HCT116 (cell line): ENCODE measurements at regions not wholly inside any gene's neighbourhood (a gene's known extent, or its start where the extent isn't known, plus 50 kb on each side); places are given as distances from the start of the nearest gene placed in this dataset.
"Not testable (repeated sequence)": the region's sequence is repeated elsewhere in the genome, so short reads cannot be mapped to it uniquely, and the experiment has no call there.

Experiments
- ATAC-seq: fragments of 200-7000 bp; cut with Tn5 transposase; 2 replicates; pipeline ENCODE4 v1.9.1; 2020; ENCODE audit warnings: mild to moderate bottlenecking, moderate library complexity
- BruUV-seq: library from RNA; stranded (reverse); fragments of 400-500 nt; replicated peaks from 2 replicates; lab custom pipeline; 2021; lab: Mats Ljungman, UMichigan
- CTCF ChIA-PET: fragments of 300-600 bp; sonication (Branson Sonifier 250); formaldehyde crosslinking; loops from one replicate; lab custom pipeline; 2021; ENCODE audit warnings: antibody characterized with exemption; lab: Charles Lee
- POLR2A ChIA-PET: fragments of 300-600, 350-600 bp; sonication (Branson Sonifier 250); formaldehyde crosslinking; loops from one replicate; lab custom pipeline; 2021; ENCODE audit warnings: antibody characterized with exemption; lab: Charles Lee
- RAD21 ChIA-PET, 2 experiments: fragments of 300-600 bp; sonication (Branson Sonifier 250); formaldehyde crosslinking; loops; one replicate each; lab custom pipeline; 2023; ENCODE audit warnings: low total read pairs in 2 of 2; ENCODE audit not compliant: uncharacterized antibody in 2 of 2, unreplicated experiment in 2 of 2, low non-redundant PET in 1 of 2; lab: Charles Lee
- DNase-seq: peaks from one replicate; pipeline ENCODE4 v3.0.0-alpha.2; 2010; ENCODE audit warnings: low read depth, low spot score
- H2AFZ ChIP-seq: fragments of 200-600 bp; shearing (Covaris generic), sonication (generic); 2 replicates; pipeline ENCODE4 v1.6.1; 2017; ENCODE audit warnings: low read depth, mixed run types, mixed read lengths, antibody characterized with exemption, low read length; ENCODE audit not compliant: poor library complexity, severe bottlenecking
- H3K27ac ChIP-seq: 2 replicates; pipeline ENCODE4 v1.5.1; 2012; ENCODE audit warnings: low read depth, low read length
- H3K27me3 ChIP-seq: fragments of 200-600 bp; sonication (generic); 2 replicates; pipeline ENCODE4 v1.6.1; 2016; ENCODE audit warnings: mixed run types, low read length, mixed read lengths; ENCODE audit not compliant: insufficient read depth
- H3K36me3 ChIP-seq, 2 experiments: fragments of 200-500 bp in 1 of 2; fragments of 200-600 bp in 1 of 2; sonication (Bioruptor generic) in 1 of 2; sonication (generic) in 1 of 2; 2 replicates each; pipeline versions ENCODE4 v1.5.1 to v1.6.1; 2014 to 2016; ENCODE audit warnings: low read length in 2 of 2, inconsistent platforms in 1 of 2, mixed read lengths in 1 of 2, mixed run types in 1 of 2; ENCODE audit not compliant: insufficient read depth in 2 of 2, control insufficient read depth in 1 of 2
- H3K4me1 ChIP-seq, 2 experiments: fragments of 200-600 bp in 1 of 2; sonication (generic) in 1 of 2; 2 replicates each; pipeline versions ENCODE4 v1.5.1 to v1.6.1; 2012 to 2017; ENCODE audit warnings: low read length in 2 of 2, inconsistent platforms in 1 of 2, mild to moderate bottlenecking in 1 of 2, mixed read lengths in 1 of 2, mixed run types in 1 of 2, moderate library complexity in 1 of 2; ENCODE audit not compliant: insufficient read depth in 2 of 2, control insufficient read depth in 1 of 2
- H3K4me2 ChIP-seq: fragments of 200-600 bp; sonication (generic); 2 replicates; pipeline ENCODE4 v1.6.1; 2017; ENCODE audit warnings: mixed run types, low read length, mixed read lengths
- H3K4me3 ChIP-seq, 2 experiments: fragments of 200-600 bp in 1 of 2; sonication (generic) in 1 of 2; replicated peaks in 1 of 2; 2 replicates each; pipeline ENCODE4 v1.5.1; 2011 to 2016; ENCODE audit warnings: low read length in 2 of 2, control low read depth in 1 of 2, low read depth in 1 of 2, mild to moderate bottlenecking in 1 of 2, mixed read lengths in 1 of 2, mixed run types in 1 of 2
- H3K79me2 ChIP-seq: fragments of 200-600 bp; sonication (generic); 2 replicates; pipeline ENCODE4 v1.6.1; 2017; ENCODE audit warnings: mild to moderate bottlenecking, mixed run types, low read length, moderate library complexity, mixed read lengths; ENCODE audit not compliant: insufficient read depth
- H3K9ac ChIP-seq: fragments of 200-600 bp; sonication (generic); 2 replicates; pipeline ENCODE4 v1.6.1; 2016; ENCODE audit warnings: low read length, mixed read lengths
- H3K9me2 ChIP-seq: fragments of 200-600 bp; sonication (generic), shearing (Covaris generic); 2 replicates; pipeline ENCODE4 v1.6.1; 2017; ENCODE audit warnings: mixed run types, mild to moderate bottlenecking, moderate library complexity; ENCODE audit not compliant: insufficient read depth
- H3K9me3 ChIP-seq, 2 experiments: fragments of 200-500 bp in 1 of 2; fragments of 200-600 bp in 1 of 2; sonication (Bioruptor generic) in 1 of 2; sonication (generic) in 1 of 2; 2 replicates each; pipeline ENCODE4 v1.6.1; 2014 to 2017; ENCODE audit warnings: low read length in 2 of 2, mixed read lengths in 2 of 2, inconsistent platforms in 1 of 2, low read depth in 1 of 2, mild to moderate bottlenecking in 1 of 2, mixed run types in 1 of 2, moderate library complexity in 1 of 2; ENCODE audit not compliant: control insufficient read depth in 1 of 2, insufficient read depth in 1 of 2
- H4K20me1 ChIP-seq: fragments of 200-600 bp; sonication (generic), shearing (Covaris generic); 2 replicates; pipeline ENCODE4 v1.6.1; 2017; ENCODE audit warnings: mixed run types, mild to moderate bottlenecking, moderate library complexity; ENCODE audit not compliant: insufficient read depth
- CBX3 ChIP-seq: IDR thresholded peaks from 2 replicates; pipeline ENCODE4 v1.6.1; 2012; ENCODE audit warnings: low read depth
- CEBPB ChIP-seq: IDR thresholded peaks from 2 replicates; pipeline ENCODE4 v1.6.1; 2012; ENCODE audit warnings: low read depth
- EGR1 ChIP-seq: IDR thresholded peaks from 2 replicates; pipeline ENCODE4 v1.6.1; 2012; ENCODE audit warnings: low read depth
- ELF1 ChIP-seq: IDR thresholded peaks from 2 replicates; pipeline ENCODE4 v1.6.1; 2012; ENCODE audit warnings: low read depth, borderline replicate concordance
- EZH2 ChIP-seq: fragments of 200-600 bp; sonication (generic); IDR thresholded peaks from 2 replicates; pipeline ENCODE4 v1.6.1; 2017; ENCODE audit warnings: antibody characterized with exemption, mixed run types
- EZH2phosphoT487 ChIP-seq: fragments of 200-600 bp; IDR thresholded peaks from 2 replicates; pipeline ENCODE4 v1.6.1; 2018; ENCODE audit warnings: antibody characterized with exemption, borderline replicate concordance
- TCF7L2 ChIP-seq: IDR thresholded peaks from 2 replicates; pipeline ENCODE4 v1.7.0; 2011; ENCODE audit warnings: borderline replicate concordance, inconsistent platforms; ENCODE audit not compliant: insufficient read depth, insufficient read length; ENCODE audit errors: extremely low read depth
- YY1 ChIP-seq: IDR thresholded peaks from 2 replicates; pipeline ENCODE4 v1.6.1; 2011; ENCODE audit warnings: low read length, low read depth, moderate library complexity, mild to moderate bottlenecking; ENCODE audit not compliant: insufficient replicate concordance; ENCODE audit errors: extremely low read depth
- intact Hi-C: fragments of 100-400 bp; cut with micrococcal nuclease; formaldehyde crosslinking; loops from 2 replicates; pipeline ENCODE4 v1.10.0; 2022
- TF ChIP-seq, protein P1 (sequence below): IDR thresholded peaks from 2 replicates; pipeline ENCODE4 v1.6.1; 2011; ENCODE audit warnings: mild to moderate bottlenecking, low read length, moderate library complexity; ENCODE audit not compliant: insufficient replicate concordance; ENCODE audit errors: extremely low read depth
- TF ChIP-seq, protein P2 (sequence below): IDR thresholded peaks from 2 replicates; pipeline ENCODE4 v1.6.1; 2012
- TF ChIP-seq, protein P3 (sequence below): IDR thresholded peaks from 2 replicates; pipeline ENCODE4 v1.6.1; 2012; ENCODE audit warnings: low read depth
- TF ChIP-seq, protein P4 (sequence below): IDR thresholded peaks from 2 replicates; pipeline ENCODE4 v1.6.1; 2012

DNA sequence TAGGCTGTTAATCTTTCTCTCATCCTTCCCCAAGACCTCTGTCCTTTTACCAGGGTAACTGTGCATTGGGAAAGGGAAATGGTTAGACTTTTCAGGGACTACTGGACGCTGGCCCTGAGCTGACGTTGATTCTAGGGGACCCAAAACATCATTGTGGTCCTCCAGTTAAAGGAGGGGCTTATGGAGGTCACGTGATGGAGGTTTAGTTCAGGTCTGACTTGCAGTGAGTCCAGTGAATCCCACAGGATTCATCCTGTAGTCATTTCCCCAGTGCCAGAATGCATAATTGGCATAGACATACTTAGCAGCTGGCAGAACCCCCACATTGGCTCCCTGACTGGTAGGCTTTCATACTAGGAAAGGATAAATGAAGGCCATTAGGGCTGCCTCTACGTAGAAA lies 246.3 kb downstream of the KCNE4 start:
- CTCF ChIA-PET, H3K9me3 ChIP-seq, RAD21 ChIA-PET, H3K36me3 ChIP-seq, H3K79me2 ChIP-seq, ATAC-seq, H3K4me3 ChIP-seq, H3K4me2 ChIP-seq, H3K27me3 ChIP-seq, H3K4me1 ChIP-seq, POLR2A ChIA-PET, H3K9ac ChIP-seq, H3K27ac ChIP-seq, DNase-seq, H4K20me1 ChIP-seq, H2AFZ ChIP-seq, H3K9me2 ChIP-seq, intact Hi-C loops, BruUV-seq: not testable (repeated sequence)

DNA sequence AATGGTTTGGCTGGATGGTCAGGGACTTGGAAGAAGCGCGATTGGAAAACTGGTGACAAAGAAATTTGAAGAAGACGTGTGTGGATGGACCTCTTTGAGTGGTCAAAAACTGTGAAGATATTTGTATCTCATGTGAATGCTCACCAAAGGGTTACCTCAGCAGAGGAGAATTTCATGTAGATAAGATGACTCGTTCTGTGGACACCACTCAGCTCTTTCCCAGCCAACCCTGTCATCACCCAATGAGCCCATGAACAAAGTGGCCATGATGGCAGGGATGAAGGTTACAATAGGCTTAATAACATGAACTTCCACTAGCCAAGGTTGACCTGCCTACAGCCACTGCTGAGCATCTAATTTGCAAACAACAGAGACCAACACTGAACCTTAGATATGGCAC lies 248.3 kb downstream of the KCNE4 start:
- Histone ChIP-seq H3K4me2 (no peak overlapping the region), H3K9ac (no peak overlapping the region), H3K27me3 (no peaks in the 10 kb centered on the region), H3K4me1 (no peaks in the 10 kb centered on the region), H3K36me3 (no peaks in the 10 kb centered on the region), H3K79me2 (no peaks in the 10 kb centered on the region), H2AFZ (no peak overlapping the region), H3K27ac (no peak overlapping the region), H3K9me2 (no peaks in the 10 kb centered on the region), H3K4me3 (no peak overlapping the region), H4K20me1 (no peaks in the 10 kb centered on the region), H3K9me3 (no peaks in the 10 kb centered on the region)
- ChIA-PET POLR2A (no interaction called here), RAD21 (no interaction called here), CTCF (no interaction called here)
- BruUV-seq = no TSS peak
- DNase-seq (no peak), ATAC-seq (no peak)
- TF ChIP-seq, protein P1, sequence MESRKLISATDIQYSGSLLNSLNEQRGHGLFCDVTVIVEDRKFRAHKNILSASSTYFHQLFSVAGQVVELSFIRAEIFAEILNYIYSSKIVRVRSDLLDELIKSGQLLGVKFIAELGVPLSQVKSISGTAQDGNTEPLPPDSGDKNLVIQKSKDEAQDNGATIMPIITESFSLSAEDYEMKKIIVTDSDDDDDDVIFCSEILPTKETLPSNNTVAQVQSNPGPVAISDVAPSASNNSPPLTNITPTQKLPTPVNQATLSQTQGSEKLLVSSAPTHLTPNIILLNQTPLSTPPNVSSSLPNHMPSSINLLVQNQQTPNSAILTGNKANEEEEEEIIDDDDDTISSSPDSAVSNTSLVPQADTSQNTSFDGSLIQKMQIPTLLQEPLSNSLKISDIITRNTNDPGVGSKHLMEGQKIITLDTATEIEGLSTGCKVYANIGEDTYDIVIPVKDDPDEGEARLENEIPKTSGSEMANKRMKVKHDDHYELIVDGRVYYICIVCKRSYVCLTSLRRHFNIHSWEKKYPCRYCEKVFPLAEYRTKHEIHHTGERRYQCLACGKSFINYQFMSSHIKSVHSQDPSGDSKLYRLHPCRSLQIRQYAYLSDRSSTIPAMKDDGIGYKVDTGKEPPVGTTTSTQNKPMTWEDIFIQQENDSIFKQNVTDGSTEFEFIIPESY = no peak
- TF ChIP-seq EZH2 (no peak), CBX3 (no peak), YY1 (no peak), TCF7L2 (no peak), ELF1 (no peak), EZH2phosphoT487 (no peak), CEBPB (no peak), EGR1 (no peak)
- TF ChIP-seq, protein P2, sequence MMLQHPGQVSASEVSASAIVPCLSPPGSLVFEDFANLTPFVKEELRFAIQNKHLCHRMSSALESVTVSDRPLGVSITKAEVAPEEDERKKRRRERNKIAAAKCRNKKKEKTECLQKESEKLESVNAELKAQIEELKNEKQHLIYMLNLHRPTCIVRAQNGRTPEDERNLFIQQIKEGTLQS = no peak
- TF ChIP-seq, protein P3, sequence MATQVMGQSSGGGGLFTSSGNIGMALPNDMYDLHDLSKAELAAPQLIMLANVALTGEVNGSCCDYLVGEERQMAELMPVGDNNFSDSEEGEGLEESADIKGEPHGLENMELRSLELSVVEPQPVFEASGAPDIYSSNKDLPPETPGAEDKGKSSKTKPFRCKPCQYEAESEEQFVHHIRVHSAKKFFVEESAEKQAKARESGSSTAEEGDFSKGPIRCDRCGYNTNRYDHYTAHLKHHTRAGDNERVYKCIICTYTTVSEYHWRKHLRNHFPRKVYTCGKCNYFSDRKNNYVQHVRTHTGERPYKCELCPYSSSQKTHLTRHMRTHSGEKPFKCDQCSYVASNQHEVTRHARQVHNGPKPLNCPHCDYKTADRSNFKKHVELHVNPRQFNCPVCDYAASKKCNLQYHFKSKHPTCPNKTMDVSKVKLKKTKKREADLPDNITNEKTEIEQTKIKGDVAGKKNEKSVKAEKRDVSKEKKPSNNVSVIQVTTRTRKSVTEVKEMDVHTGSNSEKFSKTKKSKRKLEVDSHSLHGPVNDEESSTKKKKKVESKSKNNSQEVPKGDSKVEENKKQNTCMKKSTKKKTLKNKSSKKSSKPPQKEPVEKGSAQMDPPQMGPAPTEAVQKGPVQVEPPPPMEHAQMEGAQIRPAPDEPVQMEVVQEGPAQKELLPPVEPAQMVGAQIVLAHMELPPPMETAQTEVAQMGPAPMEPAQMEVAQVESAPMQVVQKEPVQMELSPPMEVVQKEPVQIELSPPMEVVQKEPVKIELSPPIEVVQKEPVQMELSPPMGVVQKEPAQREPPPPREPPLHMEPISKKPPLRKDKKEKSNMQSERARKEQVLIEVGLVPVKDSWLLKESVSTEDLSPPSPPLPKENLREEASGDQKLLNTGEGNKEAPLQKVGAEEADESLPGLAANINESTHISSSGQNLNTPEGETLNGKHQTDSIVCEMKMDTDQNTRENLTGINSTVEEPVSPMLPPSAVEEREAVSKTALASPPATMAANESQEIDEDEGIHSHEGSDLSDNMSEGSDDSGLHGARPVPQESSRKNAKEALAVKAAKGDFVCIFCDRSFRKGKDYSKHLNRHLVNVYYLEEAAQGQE = no peak
- TF ChIP-seq, protein P4, sequence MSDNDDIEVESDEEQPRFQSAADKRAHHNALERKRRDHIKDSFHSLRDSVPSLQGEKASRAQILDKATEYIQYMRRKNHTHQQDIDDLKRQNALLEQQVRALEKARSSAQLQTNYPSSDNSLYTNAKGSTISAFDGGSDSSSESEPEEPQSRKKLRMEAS = no peak
- intact Hi-C loops = no loop called here
